HepG2 (cell line): ENCODE measurements at regions not wholly inside any gene's neighbourhood (a gene's known extent, or its start where the extent isn't known, plus 50 kb on each side); places are given as distances from the start of the nearest gene placed in this dataset.

Source experiments
- ATF2 ChIP-seq: sonication (generic); formaldehyde crosslinking; IDR thresholded peaks from 2 replicates; pipeline ENCODE4 v1.4.0; 2020; ENCODE audit warnings: missing genetic modification reagents
- KLF6 ChIP-seq: IDR thresholded peaks from 2 replicates; pipeline ENCODE4 v1.8.0; 2016; ENCODE audit warnings: missing biosample characterization, missing genetic modification reagents
- RFXANK ChIP-seq: IDR thresholded peaks from 2 replicates; pipeline ENCODE4 v1.6.1; 2016
- ZBTB33 ChIP-seq: sonication (generic); formaldehyde crosslinking; IDR thresholded peaks from 2 replicates; pipeline ENCODE4 v1.4.0; 2020; ENCODE audit warnings: missing genetic modification reagents
- ZBTB43 ChIP-seq: sonication (generic); formaldehyde crosslinking; conservative IDR thresholded peaks from 2 replicates; pipeline ENCODE4 v1.4.0; 2020; ENCODE audit warnings: missing genetic modification reagents
- ZMYM2 ChIP-seq: sonication (generic); formaldehyde crosslinking; IDR thresholded peaks from 2 replicates; pipeline ENCODE4 v1.8.0; 2022; ENCODE audit warnings: mild to moderate bottlenecking, missing genetic modification reagents
- ZNF570 ChIP-seq: sonication (generic); formaldehyde crosslinking; IDR thresholded peaks from 2 replicates; pipeline ENCODE4 v1.4.0; 2020; ENCODE audit warnings: mild to moderate bottlenecking, missing genetic modification reagents, borderline replicate concordance
- ZNF670 ChIP-seq: sonication (generic); formaldehyde crosslinking; IDR thresholded peaks from 2 replicates; pipeline ENCODE4 v1.8.0; 2022; ENCODE audit warnings: mild to moderate bottlenecking, missing genetic modification reagents, borderline replicate concordance
- ZNF740 ChIP-seq: sonication (generic); formaldehyde crosslinking; IDR thresholded peaks from 2 replicates; pipeline ENCODE4 v1.4.0; 2020; ENCODE audit warnings: missing genetic modification reagents

- TF ChIP-seq ZBTB43 (CRISPR knock-in tag) (no peak), ZBTB33 (CRISPR knock-in tag) (no peak), ZNF740 (no peak), ZMYM2 (CRISPR knock-in tag) (no peak), ATF2 (CRISPR knock-in tag) (no peak), RFXANK (no peak), ZNF570 (CRISPR knock-in tag) (no peak), KLF6 (no peak), ZNF670 (CRISPR knock-in tag) (no peak)
Measured at GRCh38 chr20:52076164-52076563, 115.4 kb downstream of the ZFP64 start.
